HUES48 (cell line): ENCODE measurements at regions not wholly inside any gene's neighbourhood (a gene's known extent, or its start where the extent isn't known, plus 50 kb on each side); places are given as distances from the start of the nearest gene placed in this dataset.

Source experiments
- H3K27ac ChIP-seq: one replicate; pipeline ENCODE4 v1.7.0; 2013; ENCODE audit warnings: low read depth, low read length, inconsistent platforms
- H3K27me3 ChIP-seq: 2 replicates; pipeline ENCODE4 v1.6.1; 2013; ENCODE audit warnings: mild to moderate bottlenecking, low read length; ENCODE audit not compliant: control insufficient read depth, insufficient read depth
- H3K36me3 ChIP-seq: 2 replicates; pipeline ENCODE4 v1.6.1; 2013; ENCODE audit warnings: low read length; ENCODE audit not compliant: control insufficient read depth, insufficient read depth
- H3K4me1 ChIP-seq: 2 replicates; pipeline ENCODE4 v1.6.1; 2013; ENCODE audit warnings: mild to moderate bottlenecking, low read length; ENCODE audit not compliant: control insufficient read depth, insufficient read depth
- H3K4me3 ChIP-seq: 2 replicates; pipeline ENCODE4 v1.5.1; 2013; ENCODE audit warnings: mild to moderate bottlenecking, low read depth, low read length
- H3K9ac ChIP-seq: 2 replicates; pipeline ENCODE4 v1.6.1; 2013; ENCODE audit warnings: mild to moderate bottlenecking, low read depth, low read length, moderate library complexity
- H3K9me3 ChIP-seq: 2 replicates; pipeline ENCODE4 v1.6.1; 2013; ENCODE audit warnings: low read length; ENCODE audit not compliant: control insufficient read depth, insufficient read depth

- Histone ChIP-seq H3K4me1 (no peaks in the 10 kb centered on the region), H3K36me3 (no peaks in the 10 kb centered on the region), H3K9ac (no peak overlapping the region), H3K9me3 (no peaks in the 10 kb centered on the region), H3K27me3 (no peaks in the 10 kb centered on the region; the same call in 1 of the 2 replicates), H3K4me3 (no peak overlapping the region), H3K27ac (no peak overlapping the region)
Measured at GRCh38 chr17:72351365-72351764, 230.5 kb downstream of the SOX9 start.

- no peak overlapping the region for H3K4me3 ChIP-seq
- H3K36me3 ChIP-seq = no peaks in the 10 kb centered on the region
- H3K4me1 ChIP-seq = no peaks in the 10 kb centered on the region
- no peaks in the 10 kb centered on the region; the same call in 1 of the 2 replicates for H3K27me3 ChIP-seq
- H3K9ac ChIP-seq = no peak overlapping the region
- H3K9me3 ChIP-seq = no peaks in the 10 kb centered on the region
- no peak overlapping the region for H3K27ac ChIP-seq
Measured at GRCh38 chr17:72351884-72352346, 231.1 kb downstream of the SOX9 start.

GRCh38 chr17:72353502-72353901, 232.7 kb downstream of the SOX9 start:
- H3K36me3 ChIP-seq = no peaks in the 10 kb centered on the region
- no peak overlapping the region for H3K4me3 ChIP-seq
- no peaks in the 10 kb centered on the region for H3K9me3 ChIP-seq
- H3K27me3 ChIP-seq = no peaks in the 10 kb centered on the region; the same call in 1 of the 2 replicates
- no peak overlapping the region for H3K27ac ChIP-seq
- H3K9ac ChIP-seq = no peak overlapping the region
- H3K4me1 ChIP-seq = no peaks in the 10 kb centered on the region

GRCh38 chr17:72354071-72354470, 233.3 kb downstream of the SOX9 start:
- Histone ChIP-seq H3K4me1 (no peaks in the 10 kb centered on the region), H3K9me3 (no peaks in the 10 kb centered on the region), H3K36me3 (no peaks in the 10 kb centered on the region), H3K27me3 (no peaks in the 10 kb centered on the region; the same call in 1 of the 2 replicates), H3K9ac (no peak overlapping the region), H3K4me3 (no peak overlapping the region), H3K27ac (no peak overlapping the region)

GRCh38 chr17:72357764-72358365, 237.0 kb downstream of the SOX9 start:
- Histone ChIP-seq H3K9ac (no peak overlapping the region), H3K9me3 (no peaks in the 10 kb centered on the region), H3K4me3 (no peak overlapping the region), H3K36me3 (no peaks in the 10 kb centered on the region), H3K4me1 (no peaks in the 10 kb centered on the region), H3K27me3 (no peaks in the 10 kb centered on the region), H3K27ac (no peak overlapping the region)

GRCh38 chr17:72358465-72358864, 237.6 kb downstream of the SOX9 start:
- Histone ChIP-seq H3K4me1 (no peaks in the 10 kb centered on the region), H3K27ac (no peak overlapping the region), H3K9me3 (no peaks in the 10 kb centered on the region), H3K9ac (no peak overlapping the region), H3K27me3 (no peaks in the 10 kb centered on the region), H3K36me3 (no peaks in the 10 kb centered on the region), H3K4me3 (no peak overlapping the region)

GRCh38 chr17:72359274-72359673, 238.5 kb downstream of the SOX9 start:
- no peaks in the 10 kb centered on the region for H3K4me1 ChIP-seq
- no peak overlapping the region for H3K27ac ChIP-seq
- H3K36me3 ChIP-seq = no peaks in the 10 kb centered on the region
- no peak overlapping the region for H3K4me3 ChIP-seq
- H3K9me3 ChIP-seq = no peaks in the 10 kb centered on the region
- H3K27me3 ChIP-seq = no peaks in the 10 kb centered on the region
- H3K9ac ChIP-seq = no peak overlapping the region

GRCh38 chr17:72359811-72360210, 239.0 kb downstream of the SOX9 start:
- H3K27ac ChIP-seq = no peak overlapping the region
- no peaks in the 10 kb centered on the region for H3K4me1 ChIP-seq
- no peaks in the 10 kb centered on the region for H3K9me3 ChIP-seq
- no peaks in the 10 kb centered on the region for H3K27me3 ChIP-seq
- no peak overlapping the region for H3K9ac ChIP-seq
- no peak overlapping the region for H3K4me3 ChIP-seq
- H3K36me3 ChIP-seq = no peaks in the 10 kb centered on the region

GRCh38 chr17:72360386-72360940, 239.6 kb downstream of the SOX9 start:
- H3K27ac ChIP-seq = no peak overlapping the region
- no peaks in the 10 kb centered on the region for H3K27me3 ChIP-seq
- no peaks in the 10 kb centered on the region for H3K4me1 ChIP-seq
- no peaks in the 10 kb centered on the region for H3K36me3 ChIP-seq
- H3K9me3 ChIP-seq = no peaks in the 10 kb centered on the region
- H3K9ac ChIP-seq = no peak overlapping the region
- no peak overlapping the region for H3K4me3 ChIP-seq

- no peaks in the 10 kb centered on the region for H3K27me3 ChIP-seq
- no peaks in the 10 kb centered on the region for H3K4me1 ChIP-seq
- no peaks in the 10 kb centered on the region for H3K36me3 ChIP-seq
- H3K27ac ChIP-seq = no peak overlapping the region
- no peak overlapping the region for H3K9ac ChIP-seq
- H3K9me3 ChIP-seq = no peaks in the 10 kb centered on the region
- H3K4me3 ChIP-seq = no peak overlapping the region
Measured at GRCh38 chr17:72361892-72362291, 241.1 kb downstream of the SOX9 start.

GRCh38 chr17:72362376-72363088, 241.7 kb downstream of the SOX9 start:
- Histone ChIP-seq H3K27me3 (no peaks in the 10 kb centered on the region), H3K4me3 (no peak overlapping the region), H3K36me3 (no peaks in the 10 kb centered on the region), H3K4me1 (no peaks in the 10 kb centered on the region), H3K27ac (no peak overlapping the region), H3K9ac (no peak overlapping the region), H3K9me3 (no peaks in the 10 kb centered on the region)
